Liver (tissue), 3 donors: ENCODE measurements at regions not wholly inside any gene's neighbourhood (a gene's known extent, or its start where the extent isn't known, plus 50 kb on each side); places are given as distances from the start of the nearest gene placed in this dataset.

Experiments
- EGR1 ChIP-seq, 2 donors: IDR thresholded peaks; 2 replicates each; pipeline ENCODE4 v1.6.1; 2016 to 2018; ENCODE audit warnings: antibody characterized with exemption in 2 of 2, low read depth in 2 of 2
- GABPA ChIP-seq, 2 donors: IDR thresholded peaks in 1 of 2; conservative IDR thresholded peaks in 1 of 2; 2 replicates each; pipeline ENCODE4 v1.6.1; 2016; ENCODE audit warnings: antibody characterized with exemption in 2 of 2, mild to moderate bottlenecking in 1 of 2, moderate library complexity in 1 of 2
- JUND ChIP-seq, 2 donors: IDR thresholded peaks; 2 replicates each; pipeline ENCODE4 v1.6.1; 2016; ENCODE audit warnings: antibody characterized with exemption in 2 of 2
- SP1 ChIP-seq: IDR thresholded peaks from 2 replicates; pipeline ENCODE4 v1.6.1; 2018; ENCODE audit warnings: antibody characterized with exemption, mild to moderate bottlenecking
- TAF1 ChIP-seq: conservative IDR thresholded peaks from 2 replicates; pipeline ENCODE4 v1.6.1; 2016; ENCODE audit warnings: antibody characterized with exemption, mild to moderate bottlenecking
- TF ChIP-seq, protein P1 (sequence below): fragments of 150-350 bp; IDR thresholded peaks from 2 replicates; pipeline ENCODE4 v1.5.1; 2017; ENCODE audit warnings: improper control_type of control experiment, low read depth, low read length; ENCODE audit not compliant: missing input control
- TF ChIP-seq, protein P2 (sequence below): IDR thresholded peaks from 2 replicates; pipeline ENCODE4 v1.6.1; 2016; ENCODE audit warnings: antibody characterized with exemption
- TF ChIP-seq, protein P3 (sequence below): IDR thresholded peaks from 2 replicates; pipeline ENCODE4 v1.6.1; 2016; ENCODE audit warnings: antibody characterized with exemption
- donor health status: healthy.
- donor health status: healthy.

DNA sequence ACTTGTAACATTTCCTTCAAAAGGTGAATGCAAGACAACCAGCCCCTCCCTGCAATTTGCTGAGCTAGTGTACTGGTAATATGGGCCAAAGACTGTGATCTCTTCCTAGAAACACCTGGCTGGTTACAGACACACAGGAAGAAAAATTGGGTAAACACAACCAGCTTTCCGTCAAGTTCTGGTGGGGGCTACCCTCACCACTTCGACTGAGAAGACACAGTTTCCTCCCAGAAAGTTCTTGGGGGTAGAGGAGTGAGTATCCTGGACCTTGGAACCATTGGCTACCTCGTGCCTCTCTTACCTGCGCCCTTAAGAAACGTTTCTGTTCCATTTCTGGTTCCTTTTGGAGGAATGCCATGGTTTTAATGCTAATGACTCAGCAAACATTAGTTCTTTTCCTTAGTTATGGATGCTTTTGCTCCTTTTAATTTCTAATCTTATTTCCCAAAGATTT is 120.9 kb upstream of the DLX2 start:
- TF ChIP-seq, protein P1, sequence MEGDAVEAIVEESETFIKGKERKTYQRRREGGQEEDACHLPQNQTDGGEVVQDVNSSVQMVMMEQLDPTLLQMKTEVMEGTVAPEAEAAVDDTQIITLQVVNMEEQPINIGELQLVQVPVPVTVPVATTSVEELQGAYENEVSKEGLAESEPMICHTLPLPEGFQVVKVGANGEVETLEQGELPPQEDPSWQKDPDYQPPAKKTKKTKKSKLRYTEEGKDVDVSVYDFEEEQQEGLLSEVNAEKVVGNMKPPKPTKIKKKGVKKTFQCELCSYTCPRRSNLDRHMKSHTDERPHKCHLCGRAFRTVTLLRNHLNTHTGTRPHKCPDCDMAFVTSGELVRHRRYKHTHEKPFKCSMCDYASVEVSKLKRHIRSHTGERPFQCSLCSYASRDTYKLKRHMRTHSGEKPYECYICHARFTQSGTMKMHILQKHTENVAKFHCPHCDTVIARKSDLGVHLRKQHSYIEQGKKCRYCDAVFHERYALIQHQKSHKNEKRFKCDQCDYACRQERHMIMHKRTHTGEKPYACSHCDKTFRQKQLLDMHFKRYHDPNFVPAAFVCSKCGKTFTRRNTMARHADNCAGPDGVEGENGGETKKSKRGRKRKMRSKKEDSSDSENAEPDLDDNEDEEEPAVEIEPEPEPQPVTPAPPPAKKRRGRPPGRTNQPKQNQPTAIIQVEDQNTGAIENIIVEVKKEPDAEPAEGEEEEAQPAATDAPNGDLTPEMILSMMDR, result no peak
- no peak for TF ChIP-seq SP1
- no peak for TF ChIP-seq TAF1
- TF ChIP-seq, protein P2, sequence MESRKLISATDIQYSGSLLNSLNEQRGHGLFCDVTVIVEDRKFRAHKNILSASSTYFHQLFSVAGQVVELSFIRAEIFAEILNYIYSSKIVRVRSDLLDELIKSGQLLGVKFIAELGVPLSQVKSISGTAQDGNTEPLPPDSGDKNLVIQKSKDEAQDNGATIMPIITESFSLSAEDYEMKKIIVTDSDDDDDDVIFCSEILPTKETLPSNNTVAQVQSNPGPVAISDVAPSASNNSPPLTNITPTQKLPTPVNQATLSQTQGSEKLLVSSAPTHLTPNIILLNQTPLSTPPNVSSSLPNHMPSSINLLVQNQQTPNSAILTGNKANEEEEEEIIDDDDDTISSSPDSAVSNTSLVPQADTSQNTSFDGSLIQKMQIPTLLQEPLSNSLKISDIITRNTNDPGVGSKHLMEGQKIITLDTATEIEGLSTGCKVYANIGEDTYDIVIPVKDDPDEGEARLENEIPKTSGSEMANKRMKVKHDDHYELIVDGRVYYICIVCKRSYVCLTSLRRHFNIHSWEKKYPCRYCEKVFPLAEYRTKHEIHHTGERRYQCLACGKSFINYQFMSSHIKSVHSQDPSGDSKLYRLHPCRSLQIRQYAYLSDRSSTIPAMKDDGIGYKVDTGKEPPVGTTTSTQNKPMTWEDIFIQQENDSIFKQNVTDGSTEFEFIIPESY, result no peak
- TF ChIP-seq, protein P3, sequence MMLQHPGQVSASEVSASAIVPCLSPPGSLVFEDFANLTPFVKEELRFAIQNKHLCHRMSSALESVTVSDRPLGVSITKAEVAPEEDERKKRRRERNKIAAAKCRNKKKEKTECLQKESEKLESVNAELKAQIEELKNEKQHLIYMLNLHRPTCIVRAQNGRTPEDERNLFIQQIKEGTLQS, result no peak
- no peak for TF ChIP-seq JUND (IDR thresholded peaks at IDR 0.05)
- TF ChIP-seq GABPA (IDR thresholded peaks at IDR 0.05 in 1 of 2, conservative IDR thresholded peaks at IDR 0.05 in 1 of 2), result no peak
- no peak for TF ChIP-seq EGR1 (IDR thresholded peaks at IDR 0.05; ENCODE audit: low read depth in 2 of 2)
